GM12878 (cell line): ENCODE measurements at regions not wholly inside any gene's neighbourhood (a gene's known extent, or its start where the extent isn't known, plus 50 kb on each side); places are given as distances from the start of the nearest gene placed in this dataset.

ENCODE experiments used
- ATAC-seq: fragments of 200-7000 bp; cut with Tn5 transposase; 3 replicates; pipeline ENCODE4 v1.9.1; 2020; ENCODE audit warnings: mild to moderate bottlenecking, moderate library complexity
- BruUV-seq: library from RNA; stranded (reverse); fragments of 400-500 nt; replicated peaks from 2 replicates; lab custom pipeline; 2021; lab: Mats Ljungman, UMichigan
- CTCF ChIA-PET: fragments of 300-600 bp; sonication (Branson Sonifier 250); formaldehyde crosslinking; extraction: SDS; loops from one replicate; lab custom pipeline; 2021; ENCODE audit warnings: inconsistent platforms; lab: Yijun Ruan, JAX
- POLR2A ChIA-PET: fragments of 350-600 bp; formaldehyde crosslinking; extraction: SDS; loops from one replicate; lab custom pipeline; 2021; ENCODE audit warnings: inconsistent platforms; lab: Charles Lee
- RAD21 ChIA-PET: fragments of 300-600 bp; sonication (Branson Sonifier 250); formaldehyde crosslinking; loops from one replicate; lab custom pipeline; 2023; ENCODE audit warnings: antibody characterized with exemption; ENCODE audit not compliant: unreplicated experiment; lab: Charles Lee
- SMC1A ChIA-PET: fragments of 300-600 bp; sonication (Branson Sonifier 250); formaldehyde crosslinking; loops from one replicate; lab custom pipeline; 2023; ENCODE audit not compliant: unreplicated experiment, uncharacterized antibody; lab: Charles Lee
- DNase-seq: peaks from one replicate; pipeline ENCODE4 v3.0.0-alpha.2; 2011; ENCODE audit warnings: low read depth, low spot score
- FAIRE-seq: peaks from 3 replicates; lab custom pipeline; 2011; peaks lifted over from hg19 to GRCh38; lab: Jason Lieb, UNC
- H2AFZ ChIP-seq: 2 replicates; pipeline ENCODE4 v1.6.0; 2011; ENCODE audit warnings: low read depth, low read length, control low read depth; ENCODE audit not compliant: control insufficient read depth
- H3K27ac ChIP-seq: 2 replicates; pipeline ENCODE4 v1.5.1; 2011; ENCODE audit warnings: control low read depth; ENCODE audit not compliant: control insufficient read depth, insufficient read depth
- H3K27me3 ChIP-seq, 2 experiments: replicated peaks in 1 of 2; 2 replicates each; pipeline versions ENCODE4 v1.6.0 to v1.6.1; 2011; ENCODE audit warnings: low read length in 1 of 2; ENCODE audit not compliant: control insufficient read depth in 2 of 2, insufficient read depth in 2 of 2
- H3K36me3 ChIP-seq, 2 experiments: 2 replicates each; pipeline ENCODE4 v1.5.1; 2011; ENCODE audit warnings: low read length in 1 of 2; ENCODE audit not compliant: control insufficient read depth in 2 of 2, insufficient read depth in 2 of 2
- H3K4me1 ChIP-seq: 2 replicates; pipeline ENCODE4 v1.6.1; 2011; ENCODE audit warnings: mild to moderate bottlenecking, low read length, moderate library complexity, mixed read lengths; ENCODE audit not compliant: control insufficient read depth, insufficient read depth
- H3K4me2 ChIP-seq: 2 replicates; pipeline ENCODE4 v1.6.0; 2011; ENCODE audit warnings: control low read depth; ENCODE audit not compliant: control insufficient read depth, insufficient read depth
- H3K4me3 ChIP-seq: fragments of 200-600 bp; sonication (generic); 2 replicates; pipeline ENCODE4 v1.5.1; 2016
- H3K79me2 ChIP-seq: 2 replicates; pipeline ENCODE4 v1.6.0; 2011; ENCODE audit warnings: low read length; ENCODE audit not compliant: control insufficient read depth, insufficient read depth
- H3K9ac ChIP-seq: 2 replicates; pipeline ENCODE4 v1.8.0; 2011; ENCODE audit warnings: low read length, control low read depth, mixed read lengths; ENCODE audit not compliant: control insufficient read depth, insufficient read depth
- H3K9me3 ChIP-seq: replicated peaks from 3 replicates; pipeline ENCODE4 v1.5.1; 2011; ENCODE audit warnings: mild to moderate bottlenecking, low read length; ENCODE audit not compliant: control insufficient read depth, insufficient read depth
- H4K20me1 ChIP-seq: 2 replicates; pipeline ENCODE4 v1.6.0; 2011; ENCODE audit not compliant: control insufficient read depth, insufficient read depth
- BACH1 ChIP-seq: fragments of 450-650 bp; IDR thresholded peaks from 2 replicates; pipeline ENCODE4 v1.6.1; 2017; ENCODE audit warnings: mild to moderate bottlenecking, borderline replicate concordance
- CHD4 ChIP-seq: fragments of 200-600 bp; sonication (generic); IDR thresholded peaks from 2 replicates; pipeline ENCODE4 v1.6.1; 2016; ENCODE audit warnings: mild to moderate bottlenecking
- CREB1 ChIP-seq: IDR thresholded peaks from 2 replicates; pipeline ENCODE4 v1.6.1; 2012; ENCODE audit warnings: low read depth, mild to moderate bottlenecking, inconsistent platforms
- SRF ChIP-seq, 2 experiments: IDR thresholded peaks; 2 replicates each; pipeline ENCODE4 v1.6.1; 2011; ENCODE audit warnings: low read depth in 2 of 2, low read length in 2 of 2, mild to moderate bottlenecking in 1 of 2, moderate library complexity in 1 of 2
- STAT1 ChIP-seq: fragments of 450-650 bp; conservative IDR thresholded peaks from 2 replicates; pipeline ENCODE4 v1.6.1; 2014; ENCODE audit warnings: antibody characterized with exemption, mild to moderate bottlenecking
- WGBS: methylation state at CpG from one replicate; pipeline ENCODE4 v1.1.6; 2016; ENCODE audit warnings: low lambda C conversion rate; ENCODE audit not compliant: insufficient replicate concordance, insufficient coverage; ENCODE audit errors: missing lambda C conversion rate; 5-methylcytosine and 5-hydroxymethylcytosine counted together
- in situ Hi-C: fragments of 300-500 bp; cut with MboI; formaldehyde crosslinking; loops from 9 replicates; pipeline ENCODE4 v1.14.3; 2018; ENCODE audit warnings: mixed read lengths
- intact Hi-C: fragments of 100-400 bp; cut with micrococcal nuclease; formaldehyde crosslinking; loops from one replicate; pipeline ENCODE4 v1.14.2; 2022; ENCODE audit not compliant: unreplicated experiment
- TF ChIP-seq, protein P1 (sequence below): fragments of 450-650 bp; IDR thresholded peaks from 2 replicates; pipeline ENCODE4 v1.6.1; 2017; ENCODE audit warnings: borderline replicate concordance

DNA sequence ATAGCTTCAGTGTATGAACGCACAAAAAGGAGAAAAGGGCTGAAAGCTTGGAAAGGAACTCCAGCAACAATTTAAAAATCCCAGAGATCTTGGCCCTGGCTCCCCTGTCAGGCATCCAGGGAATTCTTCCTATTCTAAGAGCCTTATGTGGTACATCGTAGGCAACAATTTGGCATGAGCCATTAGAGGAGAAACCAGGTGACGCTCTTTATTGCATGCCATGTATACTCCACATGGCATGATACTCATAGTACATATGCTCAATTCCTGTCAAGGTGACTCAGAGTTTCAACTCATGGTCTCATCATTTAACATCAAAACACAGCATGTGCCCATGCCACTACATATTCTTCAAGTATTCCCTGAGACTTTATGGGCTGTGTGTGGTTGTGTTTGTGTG lies 191.3 kb downstream of the OR13H1 start (continued):
- no peak for TF ChIP-seq STAT1
- TF ChIP-seq CHD4, result no peak

- Histone ChIP-seq H3K9me3 (no peaks in the 10 kb centered on the region; the same call in 2 of the 3 replicates), H3K27ac (no peak overlapping the region), H3K9ac (no peak overlapping the region), H3K4me2 (no peak overlapping the region), H3K27me3 (no peaks in the 10 kb centered on the region), H3K79me2 (no peaks in the 10 kb centered on the region), H3K4me1 (no peaks in the 10 kb centered on the region), H3K4me3 (no peak overlapping the region), H2AFZ (no peak overlapping the region), H4K20me1 (no peaks in the 10 kb centered on the region), H3K36me3 (no peaks in the 10 kb centered on the region; a peak in 2 of 4 replicates)
- TF ChIP-seq SRF (IDR thresholded peaks at IDR 0.05; ENCODE audit: low read depth in 2 of 2, low read length in 2 of 2) (no peak), BACH1 (no peak), CREB1 (no peak)
- TF ChIP-seq, protein P1, sequence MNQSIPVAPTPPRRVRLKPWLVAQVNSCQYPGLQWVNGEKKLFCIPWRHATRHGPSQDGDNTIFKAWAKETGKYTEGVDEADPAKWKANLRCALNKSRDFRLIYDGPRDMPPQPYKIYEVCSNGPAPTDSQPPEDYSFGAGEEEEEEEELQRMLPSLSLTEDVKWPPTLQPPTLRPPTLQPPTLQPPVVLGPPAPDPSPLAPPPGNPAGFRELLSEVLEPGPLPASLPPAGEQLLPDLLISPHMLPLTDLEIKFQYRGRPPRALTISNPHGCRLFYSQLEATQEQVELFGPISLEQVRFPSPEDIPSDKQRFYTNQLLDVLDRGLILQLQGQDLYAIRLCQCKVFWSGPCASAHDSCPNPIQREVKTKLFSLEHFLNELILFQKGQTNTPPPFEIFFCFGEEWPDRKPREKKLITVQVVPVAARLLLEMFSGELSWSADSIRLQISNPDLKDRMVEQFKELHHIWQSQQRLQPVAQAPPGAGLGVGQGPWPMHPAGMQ, result no peak
- RAD21 ChIA-PET, result no interaction called here
- POLR2A ChIA-PET, result no interaction called here
- DNase-seq, result no peak
- no TSS peak for BruUV-seq
- ATAC-seq, result no peak
- CTCF ChIA-PET, result interaction anchor here (0.6 to 0.9 kb wide), 3 partner anchors 51 to 746 kb away, joined by 3 to 4 read pairs (median 3); no protein-coding TSS in a partner anchor
- intact Hi-C loops (no loop called here), in situ Hi-C loops (no loop called here)
- WGBS, result 75% methylated on average over 2 of the region's 2 CpGs
- SMC1A ChIA-PET, result no interaction called here
- no peak for FAIRE-seq
Measured at GRCh38 chrX:131739823-131740222, 195.9 kb downstream of the OR13H1 start.
